Adrenal gland (tissue), 9 donors: ENCODE measurements at regions not wholly inside any gene's neighbourhood (a gene's known extent, or its start where the extent isn't known, plus 50 kb on each side); places are given as distances from the start of the nearest gene placed in this dataset.
A peak's percentile ranks its signal among the peaks of the same experiment; 100 is the strongest.

Experiments used
- DNase-seq, 7 donors: peaks; one replicate each; pipeline ENCODE4 v3.0.0-alpha.2; 2019 to 2020
- H3K27ac ChIP-seq, 5 donors: fragments of 200-600 bp; sonication (generic) in 4 of 5; 1 replicate in 3 of 5; 2 replicates in 2 of 5; pipeline versions ENCODE4 v1.5.1 to v1.8.0; 2016 to 2020; ENCODE audit warnings: mild to moderate bottlenecking in 1 of 5
- H3K27me3 ChIP-seq: fragments of 200-600 bp; 2 replicates; pipeline ENCODE4 v1.8.0; 2021
- H3K36me3 ChIP-seq, 2 donors: fragments of 200-600 bp; replicated peaks in 1 of 2; 1 replicate in 1 of 2; 2 replicates in 1 of 2; pipeline versions ENCODE4 v1.5.1 to v1.8.0; 2018 to 2022
- H3K4me1 ChIP-seq, 2 donors: fragments of 200-600 bp; replicated peaks in 1 of 2; 1 replicate in 1 of 2; 2 replicates in 1 of 2; pipeline versions ENCODE4 v1.5.1 to v1.8.0; 2018 to 2021
- H3K4me3 ChIP-seq, 4 donors: fragments of 200-600 bp; sonication (generic) in 3 of 4; one replicate each; pipeline ENCODE4 v1.5.1; 2016 to 2018
- H3K9me3 ChIP-seq, 3 donors: fragments of 200-600 bp; sonication (generic) in 1 of 3; replicated peaks in 1 of 3; 1 replicate in 2 of 3; 2 replicates in 1 of 3; pipeline versions ENCODE4 v1.5.1 to v1.8.0; 2016 to 2021
- CTCF ChIP-seq, 6 experiments: fragments of 450-650 bp in 4 of 6; fragments of 200-600 bp in 2 of 6; sonication (generic) in 1 of 6; IDR thresholded peaks; 1 replicate in 5 of 6; 2 replicates in 1 of 6; pipeline versions ENCODE4 v1.5.1 to v1.8.0; 2016 to 2021; ENCODE audit warnings: antibody characterized with exemption in 6 of 6, mild to moderate bottlenecking in 2 of 6, moderate library complexity in 1 of 6
- POLR2A ChIP-seq, 2 donors: fragments of 450-650 bp; IDR thresholded peaks; one replicate each; pipeline ENCODE4 v1.6.1; 2017; ENCODE audit warnings: antibody characterized with exemption in 2 of 2, mild to moderate bottlenecking in 2 of 2, moderate library complexity in 1 of 2
- WGBS, 4 donors: extraction: QIAGEN DNeasy Blood & Tissue Kit in 2 of 4; methylation state at CpG; one replicate each; pipeline versions ENCODE4 v1.1.5 to v1.1.7; 2013 to 2017; 5-methylcytosine and 5-hydroxymethylcytosine counted together
- intact Hi-C, 2 donors: fragments of 100-400 bp; cut with DNase I; formaldehyde crosslinking; loops; one replicate each; pipeline versions ENCODE4 v1.14.1 to v1.15.0; 2022 to 2023
- donor health status: healthy with polysubstance abuse.
- donor health status: Bipolar disorder and iron deficiency.
- donor health status: DM: yes; HTN: yes; CAD: no.
- donor health status: DM: no; HTN: no; CAD: no.
- donor health status: DM: no; HTN: no; CAD: no.

GRCh38 chr5:56569566-56569965 lies 245.8 kb upstream of the MAP3K1 start:
- H3K4me3 ChIP-seq = no peak overlapping the region
- DNase-seq = no peak
- 22 to 45% (median 39%) methylated on average over 1 of the region's 1 CpG for WGBS, 4 donors
- H3K4me1 ChIP-seq = peaks cover 0 to 4% of the 10 kb centered on the region in 2 donors
- TF ChIP-seq CTCF (IDR thresholded peaks at IDR 0.05) (no peak), POLR2A (IDR thresholded peaks at IDR 0.05) (no peak)
- H3K27ac ChIP-seq = peak overlapping the region in 1 of 5 donors; percentile 4
- intact Hi-C loops = no loop called here
- no peaks in the 10 kb centered on the region for H3K36me3 ChIP-seq
- H3K27me3 ChIP-seq = no peaks in the 10 kb centered on the region
- H3K9me3 ChIP-seq = no peaks in the 10 kb centered on the region

GRCh38 chr5:56569076-56569475 lies 246.3 kb upstream of the MAP3K1 start:
- WGBS, 4 donors = 64 to 80% (median 71%) methylated on average over 3 of the region's 3 CpGs
- H3K27me3 ChIP-seq = no peaks in the 10 kb centered on the region
- intact Hi-C loops = no loop called here
- H3K4me1 ChIP-seq = peaks cover 0 to 4% of the 10 kb centered on the region in 2 donors
- no peaks in the 10 kb centered on the region for H3K36me3 ChIP-seq
- no peak overlapping the region for H3K4me3 ChIP-seq
- no peak for TF ChIP-seq CTCF (IDR thresholded peaks at IDR 0.05)
- TF ChIP-seq POLR2A (IDR thresholded peaks at IDR 0.05) = no peak
- DNase-seq = no peak
- H3K27ac ChIP-seq = peak overlapping the region in 1 of 5 donors; percentile 4
- no peaks in the 10 kb centered on the region for H3K9me3 ChIP-seq

- Histone ChIP-seq H3K4me1 (peaks cover 0 to 4% of the 10 kb centered on the region in 2 donors), H3K27me3 (no peaks in the 10 kb centered on the region), H3K27ac (no peak overlapping the region), H3K36me3 (no peaks in the 10 kb centered on the region), H3K4me3 (no peak overlapping the region), H3K9me3 (no peaks in the 10 kb centered on the region)
- WGBS, 4 donors = 82 to 92% (median 88%) methylated on average over 4 of the region's 4 CpGs
- no peak for DNase-seq
- TF ChIP-seq CTCF (IDR thresholded peaks at IDR 0.05) = no peak
- no peak for TF ChIP-seq POLR2A (IDR thresholded peaks at IDR 0.05)
- intact Hi-C loops = no loop called here
These were observed 248.1 kb upstream of the MAP3K1 start for GRCh38 chr5:56567278-56567677.

GRCh38 chr5:56566374-56567249 lies 248.7 kb upstream of the MAP3K1 start:
- intact Hi-C loops = no loop called here
- Histone ChIP-seq H3K9me3 (no peaks in the 10 kb centered on the region), H3K36me3 (no peaks in the 10 kb centered on the region), H3K4me3 (no peak overlapping the region), H3K27me3 (no peaks in the 10 kb centered on the region), H3K27ac (no peak overlapping the region), H3K4me1 (peaks cover 0 to 4% of the 10 kb centered on the region in 2 donors)
- WGBS, 4 donors = 79 to 87% (median 83%) methylated on average over 12 of the region's 12 CpGs
- TF ChIP-seq CTCF (IDR thresholded peaks at IDR 0.05) (no peak), POLR2A (IDR thresholded peaks at IDR 0.05) (no peak)
- DNase-seq = no peak
